ENCODE measurements at regions not wholly inside any gene's neighbourhood (a gene's known extent, or its start where the extent isn't known, plus 50 kb on each side); places are given as distances from the start of the nearest gene placed in this dataset.
"Not testable (repeated sequence)": the region's sequence is repeated elsewhere in the genome, so short reads cannot be mapped to it uniquely, and the experiment has no call there.

DNA sequence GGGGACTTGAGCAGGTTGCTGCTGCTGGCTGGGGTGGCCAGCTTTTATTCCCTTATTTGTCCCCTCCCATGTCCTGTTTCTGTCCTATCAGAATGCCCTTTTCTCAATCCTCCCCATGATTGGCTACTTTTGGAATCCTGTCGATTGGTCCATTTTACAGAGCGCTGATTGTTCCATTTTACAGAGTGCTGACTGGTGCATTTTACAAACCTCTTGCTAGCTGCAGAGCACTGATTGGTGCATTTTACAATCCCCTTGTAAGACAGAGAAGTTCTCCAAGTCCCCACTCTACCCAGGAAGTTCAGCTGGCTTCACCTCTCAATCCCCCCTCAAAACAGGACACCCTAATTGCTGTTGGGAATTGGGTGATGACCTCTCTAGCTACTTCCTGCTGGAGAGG lies 608.0 kb downstream of the C12orf50 start:
- DNase-seq (ENCODE audit: low spot score): not testable (repeated sequence)

DNA sequence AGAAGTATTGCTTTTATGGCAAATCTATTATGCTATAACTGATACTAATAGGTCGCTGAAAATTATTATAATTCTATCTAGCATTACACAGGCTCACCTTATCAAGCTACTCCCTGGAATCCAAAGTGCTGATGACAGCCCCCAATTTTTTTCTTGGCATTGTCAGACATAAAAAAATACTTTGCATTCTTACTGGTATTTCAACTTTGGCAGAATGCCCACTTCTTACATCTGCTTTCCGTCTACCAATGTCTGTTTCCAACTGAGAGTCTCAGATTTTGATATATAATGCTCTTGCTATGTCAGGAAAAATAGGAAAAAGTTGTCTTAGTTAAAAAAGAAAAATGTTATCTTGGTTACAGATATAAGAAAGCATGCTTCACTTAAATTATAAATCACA lies 615.4 kb downstream of the C12orf50 start:
- peak; percentile 8 for DNase-seq (ENCODE audit: low spot score)

DNA sequence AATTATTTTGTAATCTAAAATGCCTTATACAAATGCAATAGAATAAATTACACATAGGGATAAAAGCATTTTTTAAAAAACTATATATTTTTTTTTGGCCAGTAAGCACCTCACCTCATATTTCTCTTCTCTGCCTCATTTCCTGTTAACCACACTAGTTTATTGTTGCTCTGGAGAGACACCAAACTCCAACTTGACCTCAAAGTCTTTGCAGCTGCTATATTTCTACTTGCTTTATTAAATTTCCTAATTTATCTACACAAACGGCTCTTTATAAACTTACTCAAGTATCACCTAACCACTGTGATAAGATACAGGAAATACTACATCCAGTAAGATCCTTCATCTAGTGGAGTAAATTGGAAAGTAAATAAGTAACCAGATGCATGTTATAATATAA lies 622.3 kb downstream of the C12orf50 start:
- no peak for DNase-seq (ENCODE audit: low spot score)

DNA sequence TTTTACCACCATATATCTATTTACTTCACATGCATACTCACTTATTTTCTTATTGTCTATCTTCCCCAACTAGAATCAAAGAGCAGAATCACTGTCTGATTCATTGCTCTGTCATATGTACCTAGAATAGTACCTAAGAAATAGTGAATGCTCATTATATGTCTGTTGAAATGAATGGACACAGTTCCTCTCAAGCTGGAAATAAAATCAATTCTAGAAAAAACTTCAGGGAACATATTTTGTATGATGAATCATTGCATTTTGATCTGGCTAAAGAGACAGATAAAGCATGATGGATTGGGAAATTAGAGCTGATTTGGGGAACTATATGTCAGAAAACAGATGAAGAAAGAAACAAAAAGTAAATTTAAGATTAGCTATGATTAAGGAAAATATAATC lies 623.3 kb downstream of the C12orf50 start:
- DNase-seq (ENCODE audit: low spot score): no peak

DNA sequence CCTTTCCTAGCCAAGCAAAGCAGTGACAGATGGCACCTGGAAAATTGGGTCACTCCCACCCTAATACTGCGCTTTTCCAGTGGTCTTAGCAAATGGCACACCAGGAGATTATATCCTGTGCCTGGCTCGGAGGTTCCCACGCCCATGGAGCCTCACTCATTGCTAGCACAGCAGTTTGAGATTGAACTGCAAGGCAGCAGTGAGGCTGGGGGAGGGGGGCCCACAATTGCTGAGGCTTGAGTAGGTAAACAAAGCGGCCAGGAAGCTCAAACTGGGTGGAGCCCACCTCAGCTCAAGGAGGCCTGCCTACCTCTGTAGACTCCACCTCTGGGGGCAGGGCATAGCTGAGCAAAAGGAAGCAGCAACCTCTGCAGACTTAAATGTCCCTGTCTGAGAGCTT lies 635.0 kb downstream of the C12orf50 start:
- not testable (repeated sequence) for DNase-seq (ENCODE audit: low spot score)

DNA sequence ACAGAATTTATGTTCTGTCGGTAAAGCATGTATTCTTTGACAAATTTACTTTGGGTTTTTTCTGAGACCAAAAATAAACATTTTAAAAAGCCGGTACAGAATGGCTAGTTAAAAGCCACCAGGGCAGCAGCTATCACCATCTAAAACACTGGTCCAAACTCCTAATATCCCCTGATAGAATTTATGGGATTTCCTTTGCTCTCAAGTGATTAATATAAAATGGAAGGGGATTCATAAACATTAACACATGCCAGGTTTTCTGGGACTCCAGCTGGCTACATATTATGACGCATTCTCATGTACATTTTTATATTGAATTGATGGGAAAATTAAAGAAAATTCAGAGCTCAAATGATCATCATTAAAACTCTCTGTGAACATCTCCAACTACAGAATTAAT lies 640.8 kb downstream of the C12orf50 start:
- no peak for DNase-seq (ENCODE audit: low spot score)

DNA sequence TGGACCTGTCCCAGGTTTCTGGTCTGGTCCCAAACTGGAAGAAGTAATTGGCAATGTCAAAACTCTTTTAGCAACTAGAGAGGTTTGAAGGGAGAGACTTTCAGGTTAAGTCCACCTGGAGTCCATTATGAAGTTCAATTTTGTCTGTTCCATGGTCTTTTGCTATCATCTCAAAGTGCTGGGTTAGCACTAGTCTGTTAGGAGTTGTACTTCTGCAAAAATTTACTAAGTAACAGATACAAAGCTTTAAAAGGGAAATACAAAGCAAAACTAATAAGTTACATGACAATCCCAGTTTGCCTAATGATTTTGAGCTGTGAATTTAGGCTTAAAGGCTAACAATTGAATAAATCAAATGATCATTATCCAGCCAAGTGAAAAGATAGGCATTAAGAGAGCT lies 643.9 kb downstream of the C12orf50 start:
- DNase-seq (ENCODE audit: low spot score): no peak

DNA sequence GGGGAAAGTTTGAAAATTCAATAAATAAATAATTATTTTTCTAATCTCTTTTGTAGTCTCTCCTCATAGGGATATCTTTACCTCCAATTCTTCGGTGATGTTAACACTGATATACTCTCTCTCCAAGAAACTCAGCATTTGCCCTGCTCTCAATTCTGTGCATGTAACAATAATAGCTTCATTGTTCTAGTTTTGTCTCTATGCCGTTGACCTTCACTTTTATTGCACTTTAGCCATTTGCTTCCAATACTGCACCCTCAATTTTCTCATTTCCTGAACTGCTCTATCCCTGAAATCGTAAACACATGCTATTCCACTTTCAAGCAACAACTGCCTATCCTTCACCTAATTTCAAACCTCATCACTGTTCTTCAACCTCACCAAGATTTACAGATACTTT lies 645.0 kb downstream of the C12orf50 start:
- no peak for DNase-seq (ENCODE audit: low spot score)

DNA sequence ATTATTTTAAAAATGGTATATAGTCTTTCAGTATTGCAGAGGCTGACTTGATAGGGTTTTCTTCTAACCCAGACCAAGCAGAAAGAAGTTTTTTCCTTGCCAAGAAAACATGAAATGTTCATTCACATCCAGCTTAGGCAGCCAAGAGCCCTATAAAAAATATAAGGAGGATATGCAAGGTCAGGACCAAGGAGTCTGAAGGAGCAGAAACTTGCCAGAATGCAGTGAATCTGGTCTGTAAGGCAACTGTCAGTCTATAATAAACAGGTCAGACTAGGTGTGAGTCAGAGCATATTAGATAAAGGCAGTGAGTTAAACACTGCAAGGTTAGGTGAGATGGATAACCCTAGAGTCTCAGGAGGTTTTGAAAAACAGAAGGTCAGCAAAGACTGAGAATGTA lies 645.5 kb downstream of the C12orf50 start:
- no peak for DNase-seq (ENCODE audit: low spot score)

DNA sequence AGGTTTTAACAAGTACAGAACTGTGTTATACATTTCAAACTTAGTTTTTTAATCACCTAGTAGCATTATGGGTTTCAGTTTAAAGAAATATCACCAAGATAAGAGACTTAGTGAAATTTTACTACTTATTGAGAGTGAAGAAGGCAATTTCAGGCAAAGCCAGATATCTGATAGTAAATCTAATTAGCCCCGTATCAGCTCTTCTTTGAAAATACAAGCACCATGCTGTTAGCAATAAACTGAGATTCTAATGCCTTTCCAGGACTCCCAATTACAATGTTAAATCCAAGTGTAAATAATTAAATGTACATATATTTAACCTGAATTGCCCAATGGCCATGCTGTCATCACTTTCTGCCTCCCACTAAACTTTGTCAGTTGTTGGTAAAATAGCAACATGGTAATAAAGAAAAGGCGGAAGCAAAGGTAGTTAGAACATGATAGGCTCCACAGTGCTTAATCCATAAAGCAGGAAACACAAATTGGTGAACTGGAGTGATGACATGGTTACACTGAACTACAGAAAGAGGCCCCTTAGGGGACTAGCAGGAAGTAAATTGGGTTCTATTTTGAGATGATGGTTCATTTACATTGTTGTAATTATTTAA lies 646.1 kb downstream of the C12orf50 start:
- no peak for DNase-seq (ENCODE audit: low spot score)

DNA sequence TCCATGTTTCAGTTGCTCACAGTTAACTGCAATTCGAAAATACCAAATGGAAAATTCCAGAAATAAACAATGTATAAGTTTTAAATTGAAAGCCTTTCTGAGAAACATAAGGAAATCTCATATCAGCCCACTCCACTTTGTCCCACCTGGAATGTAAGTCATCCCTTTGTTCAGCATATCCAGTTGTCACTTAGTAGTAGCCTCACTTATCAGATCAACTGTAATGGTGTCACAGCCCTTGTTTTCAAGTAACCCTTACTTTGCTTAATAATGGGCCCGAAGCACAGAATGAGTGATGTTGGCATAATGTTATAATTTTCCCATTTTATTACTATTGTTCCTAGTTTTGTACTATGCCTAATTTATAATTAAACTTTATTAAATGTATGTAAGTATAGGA lies 646.8 kb downstream of the C12orf50 start:
- no peak for DNase-seq (ENCODE audit: low spot score)

DNA sequence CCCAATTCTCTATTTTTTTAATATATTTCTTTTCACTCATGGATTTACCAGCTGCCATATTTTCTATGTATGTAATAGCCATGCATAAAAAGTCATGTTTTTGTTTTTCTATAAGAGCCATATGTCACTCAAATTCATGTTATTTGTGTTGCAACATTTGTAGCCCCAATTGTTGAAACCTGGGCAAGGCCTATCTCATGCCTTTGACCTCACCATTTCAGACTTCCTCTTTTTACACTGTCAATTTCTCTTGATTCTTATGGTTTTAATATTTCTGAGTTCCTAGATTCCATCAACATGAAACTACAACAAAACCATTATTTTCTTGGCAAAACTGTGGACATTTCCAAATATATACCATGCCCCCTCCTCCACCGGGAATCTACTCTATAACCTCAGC lies 647.5 kb downstream of the C12orf50 start:
- DNase-seq (ENCODE audit: low spot score): no peak

DNA sequence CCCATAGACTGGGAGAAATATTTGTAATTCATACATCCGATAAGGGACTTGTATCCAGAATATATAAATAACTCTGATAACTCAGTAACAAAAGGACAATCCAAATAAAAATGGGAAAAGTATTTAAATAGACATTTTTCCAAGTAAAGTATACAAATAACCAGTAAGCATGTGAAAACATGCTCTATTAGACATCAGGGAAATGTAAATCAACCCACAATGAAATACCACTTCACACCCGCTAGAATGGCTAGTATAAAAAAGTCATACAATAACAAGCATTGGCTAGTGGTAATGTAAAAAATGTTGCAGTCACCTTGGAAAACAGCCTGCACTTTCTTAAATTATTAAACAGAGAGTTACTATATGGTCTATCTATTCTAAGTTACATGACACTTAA lies 650.7 kb downstream of the C12orf50 start:
- no peak for DNase-seq (ENCODE audit: low spot score)

DNA sequence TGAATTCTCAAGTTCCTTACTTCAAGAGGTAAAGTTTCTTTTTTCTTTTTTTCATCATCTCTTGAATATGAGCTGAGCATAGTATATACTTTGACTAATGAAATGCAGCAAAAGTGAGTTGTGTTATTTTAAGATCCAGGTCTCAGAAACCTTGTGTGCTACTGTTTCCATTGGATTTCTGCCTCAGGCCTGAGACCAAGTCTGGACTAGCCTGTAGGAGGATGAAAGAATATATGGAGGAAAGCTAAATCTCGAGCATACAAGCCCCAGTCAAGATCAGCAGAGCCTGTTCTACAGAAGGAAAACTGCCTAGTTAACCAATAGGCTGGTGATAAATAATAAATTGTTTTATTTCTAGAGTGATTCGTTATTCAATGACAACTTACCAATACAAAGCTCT lies 652.5 kb downstream of the C12orf50 start:
- DNase-seq (ENCODE audit: low spot score): no peak

DNA sequence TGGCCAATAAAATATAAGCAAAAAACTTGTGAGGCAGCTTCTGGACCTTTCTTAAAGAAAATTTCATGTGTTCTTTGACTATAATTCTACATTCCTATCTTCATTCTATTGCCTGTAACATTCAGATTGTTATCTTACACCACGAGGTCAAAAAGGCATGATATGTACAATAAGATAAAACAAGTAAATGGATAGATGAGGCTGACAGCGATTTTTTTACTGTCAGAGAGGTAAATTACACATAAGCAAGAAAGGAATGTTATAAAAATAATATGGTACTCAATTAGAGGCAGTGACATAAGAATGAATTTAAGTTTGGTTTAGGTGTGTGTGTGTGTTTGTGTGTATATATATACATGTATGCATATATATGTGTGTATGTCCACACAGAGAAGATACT lies 660.0 kb downstream of the C12orf50 start:
- no peak for DNase-seq (ENCODE audit: low spot score)

DNA sequence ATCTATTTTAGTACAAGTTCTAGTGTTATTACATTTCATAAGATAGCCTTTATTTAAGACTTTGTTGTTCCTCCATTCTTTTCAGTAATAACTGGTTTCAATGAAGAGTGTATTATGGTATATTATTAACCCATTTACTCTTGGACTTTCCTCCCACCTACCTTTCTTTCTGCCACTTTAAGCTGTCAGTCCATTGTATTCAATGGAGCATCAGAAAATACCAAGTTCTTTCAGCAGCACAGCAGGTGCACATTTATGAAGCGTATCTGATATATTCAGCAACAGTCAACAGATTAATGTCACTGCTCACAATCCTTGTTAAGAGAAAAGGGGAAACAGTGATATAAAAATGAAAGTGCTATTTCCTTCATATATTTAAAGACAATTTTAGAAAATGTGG lies 660.9 kb downstream of the C12orf50 start:
- no peak for DNase-seq (ENCODE audit: low spot score)

DNA sequence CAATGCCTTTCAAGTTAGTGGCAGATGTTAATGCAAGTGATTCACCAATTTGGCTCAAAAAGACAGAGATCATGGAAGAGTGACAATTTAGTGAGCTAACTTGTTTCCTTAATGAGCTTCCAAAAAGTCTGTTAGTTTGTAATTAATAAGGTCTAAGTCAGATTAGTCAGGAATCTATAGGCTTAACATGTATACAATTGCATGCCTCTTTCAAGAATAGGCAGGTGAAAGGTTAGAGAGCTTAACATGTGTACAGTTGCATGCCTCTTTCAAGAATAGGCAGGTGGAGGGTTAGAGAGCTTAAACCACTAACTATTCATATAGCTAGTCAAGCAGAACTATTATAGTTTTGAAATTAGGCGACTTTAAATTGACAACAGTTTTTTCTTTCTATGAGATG lies 663.8 kb downstream of the C12orf50 start:
- no peak for DNase-seq (ENCODE audit: low spot score)

DNA sequence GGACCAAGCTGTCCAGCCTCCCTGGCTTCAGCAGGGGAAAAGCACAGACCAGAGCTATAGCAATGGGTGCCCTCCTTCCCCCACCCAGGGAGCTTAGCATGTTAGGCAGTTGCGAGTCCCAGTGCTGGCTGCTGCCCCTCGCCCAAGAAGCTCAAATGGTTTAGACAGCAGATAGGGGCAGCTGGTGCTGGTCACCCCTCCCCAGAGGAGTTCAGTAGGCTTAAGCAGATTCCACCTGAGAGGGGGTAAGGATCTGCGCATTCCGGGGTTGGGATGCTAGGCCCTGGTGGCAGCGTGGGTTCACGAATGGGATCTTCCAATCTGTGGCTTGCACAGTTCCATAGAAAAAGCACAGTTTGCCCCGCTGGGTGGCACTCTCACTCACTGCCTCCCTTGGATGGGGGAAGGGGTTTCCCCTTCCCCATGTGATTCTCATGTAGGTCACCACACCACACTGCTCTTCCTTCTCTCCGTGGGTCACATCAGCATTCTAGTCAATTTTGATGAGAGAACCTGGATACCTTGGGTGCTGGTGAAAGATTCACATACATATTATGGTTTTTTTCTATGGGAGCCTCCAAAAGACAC lies 665.6 kb downstream of the C12orf50 start:
- no peak for DNase-seq (ENCODE audit: low spot score)

DNA sequence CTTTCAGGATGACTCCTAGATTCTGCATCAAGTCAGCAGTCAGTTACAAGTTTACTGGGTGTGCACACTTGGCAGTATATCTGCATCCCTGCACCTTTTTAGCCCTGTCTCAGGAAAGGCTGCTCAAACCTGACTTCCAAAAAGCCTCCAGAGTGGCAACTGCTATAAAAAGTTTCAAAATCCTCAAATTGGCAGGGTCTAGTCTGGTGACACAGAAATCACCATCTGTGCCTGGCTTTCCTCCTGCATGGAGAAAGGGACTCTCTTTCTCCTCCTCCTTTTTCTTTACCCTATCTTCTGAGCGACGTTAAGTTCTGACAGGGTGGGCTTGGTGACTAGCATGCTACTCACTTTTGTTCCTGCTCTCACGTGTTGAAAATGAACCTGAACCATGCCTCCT lies 679.5 kb downstream of the C12orf50 start:
- no peak for DNase-seq (ENCODE audit: low spot score)

DNA sequence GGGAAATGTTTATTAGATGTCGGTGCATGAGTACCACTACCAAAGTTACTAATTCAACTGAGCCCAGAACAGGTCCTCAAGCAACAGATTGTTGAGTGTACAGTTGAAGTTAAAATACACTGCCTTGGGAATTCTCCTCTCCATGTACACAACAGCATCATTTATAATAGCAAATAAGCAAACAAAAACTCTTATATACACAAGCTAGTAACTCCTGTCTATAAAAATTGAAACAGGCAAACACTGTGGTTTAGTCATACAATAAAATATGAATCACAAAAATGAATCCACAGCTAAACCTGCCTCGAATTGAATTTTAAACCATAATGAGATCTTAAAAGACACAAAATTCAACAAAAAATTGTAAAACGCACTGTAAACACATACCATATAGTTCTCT lies 681.1 kb downstream of the C12orf50 start:
- DNase-seq (ENCODE audit: low spot score): no peak

DNA sequence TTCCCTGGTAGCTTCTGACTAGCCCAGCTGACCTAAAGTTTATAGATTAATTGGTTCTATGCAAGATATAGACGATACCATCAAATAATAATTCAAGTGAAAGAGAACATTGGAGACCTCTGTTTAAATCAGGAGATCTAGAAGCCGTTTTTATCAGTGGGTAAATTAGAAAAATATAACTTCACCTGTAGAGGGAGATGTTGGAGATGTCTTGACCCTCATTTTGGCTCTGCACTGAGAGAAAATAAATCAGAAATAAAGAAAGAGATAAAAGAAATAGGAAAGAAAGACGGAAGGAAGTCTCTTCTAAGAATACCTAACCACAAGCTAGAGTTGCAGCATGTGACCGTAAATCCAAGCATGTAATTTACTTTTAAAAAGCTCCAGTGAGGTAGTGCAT lies 684.5 kb downstream of the C12orf50 start:
- peak; percentile 19 for DNase-seq (ENCODE audit: low spot score)

DNA sequence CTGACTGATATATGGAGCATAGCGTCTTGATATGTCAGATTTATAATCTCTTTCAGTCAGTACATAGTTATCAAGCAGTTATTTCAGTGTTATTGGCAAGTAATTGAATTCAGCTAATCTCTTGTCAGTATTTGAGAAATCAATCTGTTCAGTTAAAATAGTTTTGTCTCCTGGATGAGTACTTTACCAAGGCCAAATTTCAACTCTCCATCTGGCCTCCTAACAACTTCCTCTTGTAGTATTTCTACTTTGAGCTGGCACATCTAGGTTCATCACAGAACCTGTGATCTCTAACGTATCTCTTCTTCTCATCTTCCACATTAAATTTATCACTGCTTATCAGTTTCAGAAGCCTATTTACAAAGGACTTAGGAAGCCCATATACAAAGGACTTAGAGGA lies 690.5 kb downstream of the C12orf50 start:
- no peak for DNase-seq (ENCODE audit: low spot score)

DNA sequence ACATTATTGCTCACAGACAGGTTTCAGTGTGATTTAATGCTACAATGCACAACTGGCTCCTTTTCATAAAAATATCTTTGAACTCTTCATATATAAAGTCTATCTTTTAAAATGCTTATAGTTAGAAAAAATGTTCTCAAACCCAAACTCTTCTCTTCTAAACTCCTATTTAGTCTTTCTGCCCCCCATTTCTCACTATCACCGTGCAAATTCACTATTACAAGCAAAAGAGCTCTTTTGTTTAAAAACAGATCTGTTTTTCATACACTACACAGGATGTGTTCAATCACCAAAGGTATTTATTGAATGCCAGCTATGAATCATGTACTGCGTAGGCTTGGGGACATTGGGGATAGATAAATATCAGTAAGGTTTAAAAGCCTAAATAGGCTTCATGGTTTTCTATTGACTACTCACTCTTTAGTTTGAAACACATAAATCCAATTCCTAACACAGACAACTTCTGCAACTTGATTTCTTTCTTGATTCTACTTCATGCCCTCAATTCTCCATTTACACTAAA lies 692.3 kb downstream of the C12orf50 start:
- DNase-seq (ENCODE audit: low spot score): no peak
